ENCODE measurements at regions not wholly inside any gene's neighbourhood (a gene's known extent, or its start where the extent isn't known, plus 50 kb on each side); places are given as distances from the start of the nearest gene placed in this dataset.

- DNase-seq (ENCODE audit: low spot score), result no peak
These were observed 390.9 kb downstream of the CDH7 start for GRCh38 chr18:66141716-66142115.

GRCh38 chr18:66138642-66139041, 387.8 kb downstream of the CDH7 start:
- no peak for DNase-seq (ENCODE audit: low spot score)

GRCh38 chr18:66136039-66136438, 385.2 kb downstream of the CDH7 start:
- no peak for DNase-seq (ENCODE audit: low spot score)

- no peak for DNase-seq (ENCODE audit: low spot score)
These were observed 378.4 kb downstream of the CDH7 start for GRCh38 chr18:66129248-66129647.

GRCh38 chr18:66126266-66126665, 375.5 kb downstream of the CDH7 start:
- no peak for DNase-seq (ENCODE audit: low spot score)

GRCh38 chr18:66124394-66124793, 373.6 kb downstream of the CDH7 start:
- no peak for DNase-seq (ENCODE audit: low spot score)

- no peak for DNase-seq (ENCODE audit: low spot score)
These were observed 368.5 kb downstream of the CDH7 start for GRCh38 chr18:66119347-66119746.

- no peak for DNase-seq (ENCODE audit: low spot score)
These were observed 360.2 kb downstream of the CDH7 start for GRCh38 chr18:66111018-66111417.

- no peak for DNase-seq (ENCODE audit: low spot score)
These were observed 359.8 kb downstream of the CDH7 start for GRCh38 chr18:66110607-66111006.

GRCh38 chr18:66109981-66110380, 359.2 kb downstream of the CDH7 start:
- DNase-seq (ENCODE audit: low spot score), result no peak

GRCh38 chr18:66107546-66107945, 356.7 kb downstream of the CDH7 start:
- DNase-seq (ENCODE audit: low spot score), result no peak

GRCh38 chr18:66105016-66105415, 354.2 kb downstream of the CDH7 start:
- DNase-seq (ENCODE audit: low spot score), result no peak

GRCh38 chr18:66103550-66103949, 352.7 kb downstream of the CDH7 start:
- DNase-seq (ENCODE audit: low spot score), result no peak

GRCh38 chr18:66083078-66083477, 332.3 kb downstream of the CDH7 start:
- DNase-seq (ENCODE audit: low spot score), result no peak

- no peak for DNase-seq (ENCODE audit: low spot score)
These were observed 328.4 kb downstream of the CDH7 start for GRCh38 chr18:66078925-66079800.

GRCh38 chr18:66077066-66077465, 326.3 kb downstream of the CDH7 start:
- no peak for DNase-seq (ENCODE audit: low spot score)

GRCh38 chr18:66066191-66066590, 315.4 kb downstream of the CDH7 start:
- DNase-seq (ENCODE audit: low spot score), result no peak

- DNase-seq (ENCODE audit: low spot score), result no peak
These were observed 297.6 kb downstream of the CDH7 start for GRCh38 chr18:66048406-66048805.

- no peak for DNase-seq (ENCODE audit: low spot score)
These were observed 295.3 kb downstream of the CDH7 start for GRCh38 chr18:66046032-66046602.

GRCh38 chr18:66043009-66043408, 292.2 kb downstream of the CDH7 start:
- no peak for DNase-seq (ENCODE audit: low spot score)

- DNase-seq (ENCODE audit: low spot score), result no peak
These were observed 263.2 kb downstream of the CDH7 start for GRCh38 chr18:66013969-66014368.

- DNase-seq (ENCODE audit: low spot score), result no peak
These were observed 261.1 kb downstream of the CDH7 start for GRCh38 chr18:66011916-66012315.

GRCh38 chr18:66005831-66006588, 255.2 kb downstream of the CDH7 start:
- DNase-seq (ENCODE audit: low spot score), result no peak

Data from HuH-7 (cell line).